DMS153 treated with DMSO at 0.1 percent for 48 hours (cell line): ENCODE measurements at regions not wholly inside any gene's neighbourhood (a gene's known extent, or its start where the extent isn't known, plus 50 kb on each side); places are given as distances from the start of the nearest gene placed in this dataset.
"Not testable (repeated sequence)": the region's sequence is repeated elsewhere in the genome, so short reads cannot be mapped to it uniquely, and the experiment has no call there.

Experiments used
- DNase-seq: peaks from one replicate; lab custom pipeline; 2025; ENCODE audit not compliant: unreplicated experiment; lab: John Stamatoyannopoulos, UW

GRCh38 chr1:147348592-147348991, 106.1 kb downstream of the CHD1L start:
- DNase-seq = not testable (repeated sequence)

- no peak for DNase-seq
Measured at GRCh38 chr1:147349533-147349932, 107.0 kb downstream of the CHD1L start.

- no peak for DNase-seq
Measured at GRCh38 chr1:147351140-147351835, 108.8 kb downstream of the CHD1L start.

GRCh38 chr1:147377263-147378246, 135.1 kb downstream of the CHD1L start:
- no peak for DNase-seq

- no peak for DNase-seq
Measured at GRCh38 chr1:147379889-147380288, 137.4 kb downstream of the CHD1L start.

- no peak for DNase-seq
Measured at GRCh38 chr1:147384804-147385203, 142.3 kb downstream of the CHD1L start.

GRCh38 chr1:147388969-147389368, 146.5 kb downstream of the CHD1L start:
- DNase-seq = no peak

- peak; percentile 54 for DNase-seq
Measured at GRCh38 chr1:147389532-147390184, 147.2 kb downstream of the CHD1L start.

GRCh38 chr1:147390185-147390542, 147.7 kb downstream of the CHD1L start:
- DNase-seq = no peak

GRCh38 chr1:147391114-147391513, 148.6 kb downstream of the CHD1L start:
- DNase-seq = no peak

GRCh38 chr1:147402326-147403045, 138.8 kb upstream of the BCL9 start:
- DNase-seq = peak; percentile 38

- not testable (repeated sequence) for DNase-seq
Measured at GRCh38 chr1:147404344-147404743, 137.0 kb upstream of the BCL9 start.

- DNase-seq = no peak
Measured at GRCh38 chr1:147409886-147410285, 131.4 kb upstream of the BCL9 start.

GRCh38 chr1:147413110-147413605, 128.1 kb upstream of the BCL9 start:
- no peak for DNase-seq

GRCh38 chr1:147414505-147415163, 126.7 kb upstream of the BCL9 start:
- DNase-seq = no peak

GRCh38 chr1:147417024-147417423, 124.3 kb upstream of the BCL9 start:
- no peak for DNase-seq

GRCh38 chr1:147423100-147423827, 118.0 kb upstream of the BCL9 start:
- not testable (repeated sequence) for DNase-seq

- DNase-seq = no peak
Measured at GRCh38 chr1:147434921-147435320, 106.4 kb upstream of the BCL9 start.

- DNase-seq = no peak
Measured at GRCh38 chr1:147444381-147444780, 96.9 kb upstream of the BCL9 start.

- no peak for DNase-seq
Measured at GRCh38 chr1:147451628-147452027, 89.7 kb upstream of the BCL9 start.
